LNCAP (cell line): ENCODE measurements at regions not wholly inside any gene's neighbourhood (a gene's known extent, or its start where the extent isn't known, plus 50 kb on each side); places are given as distances from the start of the nearest gene placed in this dataset.

Experiments
- CTCF ChIP-seq: fragments of 450-650 bp; IDR thresholded peaks from 2 replicates; pipeline ENCODE4 v1.5.1; 2017; ENCODE audit warnings: mild to moderate bottlenecking

GRCh38 chr12:98113548-98113947 lies 401.8 kb upstream of the TMPO start:
- no peak for TF ChIP-seq CTCF

- no peak for TF ChIP-seq CTCF
These were observed 393.4 kb upstream of the TMPO start for GRCh38 chr12:98121963-98122362.

GRCh38 chr12:98123021-98123461 lies 392.3 kb upstream of the TMPO start:
- TF ChIP-seq CTCF = no peak

- TF ChIP-seq CTCF = no peak
These were observed 388.6 kb upstream of the TMPO start for GRCh38 chr12:98126637-98127335.

- no peak for TF ChIP-seq CTCF
These were observed 388.1 kb upstream of the TMPO start for GRCh38 chr12:98127336-98127679.

- TF ChIP-seq CTCF = no peak
These were observed 387.5 kb upstream of the TMPO start for GRCh38 chr12:98127854-98128253.

GRCh38 chr12:98136544-98136943 lies 378.8 kb upstream of the TMPO start:
- no peak for TF ChIP-seq CTCF

- no peak for TF ChIP-seq CTCF
These were observed 378.1 kb upstream of the TMPO start for GRCh38 chr12:98137278-98137677.
